ENCODE measurements at regions not wholly inside any gene's neighbourhood (a gene's known extent, or its start where the extent isn't known, plus 50 kb on each side); places are given as distances from the start of the nearest gene placed in this dataset.

DNA sequence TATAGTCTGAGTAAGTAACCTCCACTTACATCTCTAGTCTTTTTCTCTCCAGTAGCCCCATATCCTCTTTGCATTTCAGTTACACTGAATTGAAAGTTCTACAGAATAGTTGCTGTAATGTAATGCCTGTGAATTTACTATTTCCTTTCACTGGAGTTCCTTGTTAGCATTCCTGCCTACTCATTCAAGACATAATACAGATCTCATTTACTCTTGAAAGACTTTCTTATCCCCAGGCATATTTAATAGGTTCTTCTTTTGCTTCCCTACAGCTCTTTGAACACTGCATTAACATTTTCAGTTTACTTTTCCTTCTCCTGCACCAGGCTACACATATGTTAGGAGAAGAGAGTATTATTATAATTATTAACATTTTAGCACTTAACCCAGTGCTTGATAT is 87.6 kb upstream of the OR13F1 start:
- TF ChIP-seq, protein P1, sequence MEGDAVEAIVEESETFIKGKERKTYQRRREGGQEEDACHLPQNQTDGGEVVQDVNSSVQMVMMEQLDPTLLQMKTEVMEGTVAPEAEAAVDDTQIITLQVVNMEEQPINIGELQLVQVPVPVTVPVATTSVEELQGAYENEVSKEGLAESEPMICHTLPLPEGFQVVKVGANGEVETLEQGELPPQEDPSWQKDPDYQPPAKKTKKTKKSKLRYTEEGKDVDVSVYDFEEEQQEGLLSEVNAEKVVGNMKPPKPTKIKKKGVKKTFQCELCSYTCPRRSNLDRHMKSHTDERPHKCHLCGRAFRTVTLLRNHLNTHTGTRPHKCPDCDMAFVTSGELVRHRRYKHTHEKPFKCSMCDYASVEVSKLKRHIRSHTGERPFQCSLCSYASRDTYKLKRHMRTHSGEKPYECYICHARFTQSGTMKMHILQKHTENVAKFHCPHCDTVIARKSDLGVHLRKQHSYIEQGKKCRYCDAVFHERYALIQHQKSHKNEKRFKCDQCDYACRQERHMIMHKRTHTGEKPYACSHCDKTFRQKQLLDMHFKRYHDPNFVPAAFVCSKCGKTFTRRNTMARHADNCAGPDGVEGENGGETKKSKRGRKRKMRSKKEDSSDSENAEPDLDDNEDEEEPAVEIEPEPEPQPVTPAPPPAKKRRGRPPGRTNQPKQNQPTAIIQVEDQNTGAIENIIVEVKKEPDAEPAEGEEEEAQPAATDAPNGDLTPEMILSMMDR (IDR thresholded peaks at IDR 0.05; ENCODE audit: low read length), result no peak
- TF ChIP-seq EZH2 (optimal IDR thresholded peaks at IDR 0.05; ENCODE audit: low read depth, low read length) (no peak), EZH2phosphoT487 (IDR thresholded peaks at IDR 0.05; ENCODE audit: low read length) (no peak)
